ENCODE measurements at regions not wholly inside any gene's neighbourhood (a gene's known extent, or its start where the extent isn't known, plus 50 kb on each side); places are given as distances from the start of the nearest gene placed in this dataset.

- ATAC-seq (no peak), DNase-seq (no peak), FAIRE-seq (no peak)
- Histone ChIP-seq H3K4me1 (no peaks in the 10 kb centered on the region), H3K27me3 (no peaks in the 10 kb centered on the region), H3K27ac (no peak overlapping the region), H3K9me3 (no peaks in the 10 kb centered on the region), H3K36me3 (no peaks in the 10 kb centered on the region), H3K4me3 (no peak overlapping the region)
- no peak for TF ChIP-seq CTCF (IDR thresholded peaks at IDR 0.05)
- intact Hi-C loops (cut with DNase I), result no loop called here
- WGBS, 2 donors, result 65 to 73% methylated on average over 4 of the region's 4 CpGs
Measured at GRCh38 chr5:3313569-3313968, 282.1 kb upstream of the IRX1 start.

GRCh38 chr5:3312299-3312698 is 283.3 kb upstream of the IRX1 start:
- Histone ChIP-seq H3K9me3 (no peaks in the 10 kb centered on the region), H3K36me3 (no peaks in the 10 kb centered on the region), H3K27ac (peak overlapping the region; percentile 62 to 75 (median 72)), H3K4me3 (no peak overlapping the region), H3K27me3 (no peaks in the 10 kb centered on the region), H3K4me1 (no peaks in the 10 kb centered on the region)
- intact Hi-C loops (cut with DNase I), result no loop called here
- DNase-seq, result no peak
- 58 to 61% methylated on average over 6 of the region's 6 CpGs for WGBS, 2 donors
- no peak for ATAC-seq
- no peak for FAIRE-seq
- no peak for TF ChIP-seq CTCF (IDR thresholded peaks at IDR 0.05)

- no peaks in the 10 kb centered on the region for H3K36me3 ChIP-seq
- intact Hi-C loops (cut with DNase I), result no loop called here
- H3K4me1 ChIP-seq, result no peaks in the 10 kb centered on the region
- DNase-seq (no peak), FAIRE-seq (no peak), ATAC-seq (peak in 2 of 4 donors; percentile 43 to 54)
- WGBS, 2 donors, result 66 to 68% methylated on average over 8 of the region's 8 CpGs
- no peak for TF ChIP-seq CTCF (IDR thresholded peaks at IDR 0.05)
- H3K4me3 ChIP-seq, result no peak overlapping the region
- peak overlapping the region; percentile 62 to 75 (median 72) for H3K27ac ChIP-seq
- no peaks in the 10 kb centered on the region for H3K9me3 ChIP-seq
- no peaks in the 10 kb centered on the region for H3K27me3 ChIP-seq
Measured at GRCh38 chr5:3311433-3311832, 284.2 kb upstream of the IRX1 start.

- no peaks in the 10 kb centered on the region for H3K4me1 ChIP-seq
- intact Hi-C loops (cut with DNase I), result no loop called here
- H3K36me3 ChIP-seq, result no peaks in the 10 kb centered on the region
- WGBS, 2 donors, result 62 to 63% methylated on average over 26 of the region's 26 CpGs
- no peak for FAIRE-seq
- no peaks in the 10 kb centered on the region for H3K9me3 ChIP-seq
- peak in 5 of 6 donors; percentile 26 to 68 (median 67) for DNase-seq
- peak overlapping the region; percentile 62 to 75 (median 72) for H3K27ac ChIP-seq
- TF ChIP-seq CTCF (IDR thresholded peaks at IDR 0.05), result no peak
- peak; percentile 79 to 94 (median 91) for ATAC-seq
- no peak overlapping the region for H3K4me3 ChIP-seq
- H3K27me3 ChIP-seq, result no peaks in the 10 kb centered on the region
Measured at GRCh38 chr5:3310541-3311261, 284.9 kb upstream of the IRX1 start.

GRCh38 chr5:3309538-3309937 is 286.1 kb upstream of the IRX1 start:
- no peak for DNase-seq
- H3K27ac ChIP-seq, result no peak overlapping the region
- ATAC-seq, result no peak
- intact Hi-C loops (cut with DNase I), result no loop called here
- H3K4me1 ChIP-seq, result no peaks in the 10 kb centered on the region
- 73 to 85% methylated on average over 10 of the region's 10 CpGs for whole genome bisulfite sequencing, 2 donors
- TF ChIP-seq CTCF (IDR thresholded peaks at IDR 0.05), result no peak
- H3K4me3 ChIP-seq, result no peak overlapping the region
- H3K9me3 ChIP-seq, result no peaks in the 10 kb centered on the region
- no peaks in the 10 kb centered on the region for H3K36me3 ChIP-seq
- no peaks in the 10 kb centered on the region for H3K27me3 ChIP-seq
- FAIRE-seq, result no peak

Data from pancreas (tissue), 10 donors.